ENCODE measurements at regions not wholly inside any gene's neighbourhood (a gene's known extent, or its start where the extent isn't known, plus 50 kb on each side); places are given as distances from the start of the nearest gene placed in this dataset.

DNA sequence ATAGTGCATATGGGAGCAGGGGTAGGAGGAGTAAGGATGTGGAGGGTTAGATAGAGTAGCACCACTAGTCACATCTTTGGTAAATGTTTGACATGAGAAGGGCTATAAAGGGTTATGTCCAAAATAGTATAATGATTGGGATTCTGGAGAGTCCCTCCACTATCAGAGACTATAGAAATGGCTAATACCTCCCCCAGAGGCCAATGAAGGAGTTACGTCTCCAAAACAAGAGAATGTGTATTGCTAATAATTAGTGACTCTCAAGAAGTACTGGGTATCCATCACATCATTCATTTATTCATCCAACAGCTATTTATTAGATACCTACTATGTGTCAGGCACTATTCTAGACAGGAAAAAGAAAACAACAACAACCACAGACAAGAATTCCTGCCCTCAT lies 203.7 kb upstream of the UMPS start:
- TF ChIP-seq CTCF (conservative IDR thresholded peaks at IDR 0.05 in 1 of 2, IDR thresholded peaks at IDR 0.05 in 1 of 2; ENCODE audit: low read depth in 1 of 2, low read length in 2 of 2): peak in 1 of 2 donors; percentile 23
- TF ChIP-seq EZH2 (IDR thresholded peaks at IDR 0.05; ENCODE audit: low read length, missing control alignments): no peak

Data from fibroblast of lung (primary cell).